ENCODE measurements at regions not wholly inside any gene's neighbourhood (a gene's known extent, or its start where the extent isn't known, plus 50 kb on each side); places are given as distances from the start of the nearest gene placed in this dataset.

DNA sequence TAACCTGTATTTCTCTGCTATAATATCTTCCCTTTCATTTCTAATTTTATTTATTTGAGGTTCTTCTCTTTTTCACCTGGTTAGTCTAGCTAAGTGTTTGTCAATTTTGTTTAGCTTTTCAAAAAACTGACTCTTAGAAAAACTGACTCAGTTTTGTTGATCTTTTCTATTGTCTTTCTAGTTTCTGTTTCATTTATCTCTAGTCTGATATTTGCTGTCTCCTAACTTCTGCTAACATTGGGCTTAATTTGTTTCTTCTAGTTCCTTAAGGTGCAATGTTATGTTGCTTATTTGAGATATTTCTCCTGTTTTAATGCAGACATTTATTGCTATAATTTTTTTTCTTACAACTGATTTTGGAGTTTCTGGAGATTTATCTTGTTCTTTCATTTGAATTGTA, 1011.0 kb downstream of the EPHA7 start:
- Histone ChIP-seq H3K4me3 (replicated peaks in 1 of 3; ENCODE audit: low read depth in 2 of 3, low read length in 3 of 3) (no peak overlapping the region), H3K27ac (ENCODE audit: low read depth in 1 of 2, low read length in 2 of 2) (no peak overlapping the region), H3K4me1 (ENCODE audit: control insufficient read depth in 1 of 2, insufficient read depth in 2 of 2, low read length in 2 of 2) (no peaks in the 10 kb centered on the region), H3K79me2 (ENCODE audit: insufficient read depth, low read length) (no peaks in the 10 kb centered on the region), H3K9ac (ENCODE audit: insufficient read depth, low read length, poor library complexity, severe bottlenecking) (no peak overlapping the region), H3K4me2 (replicated peaks; ENCODE audit: extremely low read depth, low read length, poor library complexity, severe bottlenecking) (no peak overlapping the region), H3K27me3 (ENCODE audit: control insufficient read depth in 2 of 2, insufficient read depth in 2 of 2, low read length in 2 of 2) (no peaks in the 10 kb centered on the region), H3K9me3 (replicated peaks in 1 of 2; ENCODE audit: control insufficient read depth in 1 of 2, insufficient read depth in 1 of 2, low read length in 2 of 2) (peaks cover 0 to 10% of the 10 kb centered on the region in 2 donors), H2AFZ (ENCODE audit: insufficient read depth, low read depth, low read length, poor library complexity, severe bottlenecking) (no peak overlapping the region), H3K36me3 (replicated peaks in 1 of 2; ENCODE audit: control insufficient read depth in 1 of 2, insufficient read depth in 2 of 2, low read length in 2 of 2) (no peaks in the 10 kb centered on the region), H4K20me1 (ENCODE audit: insufficient read depth, low read length) (no peaks in the 10 kb centered on the region)
- no peak overlapping the region for H3K4me3 Mint-ChIP-seq
- H3K9me3 Mint-ChIP-seq: peaks cover 0 to 8% (median 1%) of the 10 kb centered on the region in 7 donors
- TF ChIP-seq, protein P1, sequence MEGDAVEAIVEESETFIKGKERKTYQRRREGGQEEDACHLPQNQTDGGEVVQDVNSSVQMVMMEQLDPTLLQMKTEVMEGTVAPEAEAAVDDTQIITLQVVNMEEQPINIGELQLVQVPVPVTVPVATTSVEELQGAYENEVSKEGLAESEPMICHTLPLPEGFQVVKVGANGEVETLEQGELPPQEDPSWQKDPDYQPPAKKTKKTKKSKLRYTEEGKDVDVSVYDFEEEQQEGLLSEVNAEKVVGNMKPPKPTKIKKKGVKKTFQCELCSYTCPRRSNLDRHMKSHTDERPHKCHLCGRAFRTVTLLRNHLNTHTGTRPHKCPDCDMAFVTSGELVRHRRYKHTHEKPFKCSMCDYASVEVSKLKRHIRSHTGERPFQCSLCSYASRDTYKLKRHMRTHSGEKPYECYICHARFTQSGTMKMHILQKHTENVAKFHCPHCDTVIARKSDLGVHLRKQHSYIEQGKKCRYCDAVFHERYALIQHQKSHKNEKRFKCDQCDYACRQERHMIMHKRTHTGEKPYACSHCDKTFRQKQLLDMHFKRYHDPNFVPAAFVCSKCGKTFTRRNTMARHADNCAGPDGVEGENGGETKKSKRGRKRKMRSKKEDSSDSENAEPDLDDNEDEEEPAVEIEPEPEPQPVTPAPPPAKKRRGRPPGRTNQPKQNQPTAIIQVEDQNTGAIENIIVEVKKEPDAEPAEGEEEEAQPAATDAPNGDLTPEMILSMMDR (IDR thresholded peaks at IDR 0.05): no peak
- no peaks in the 10 kb centered on the region for H3K36me3 Mint-ChIP-seq
- no peak for DNase-seq
- H3K27ac Mint-ChIP-seq: no peak overlapping the region
- peaks cover 0 to 2% (median 0%) of the 10 kb centered on the region in 3 donors for H3K27me3 Mint-ChIP-seq (ENCODE audit: low read depth in 3 of 3)
- intact Hi-C loops (cut with micrococcal nuclease): no loop called here
- H3K4me1 Mint-ChIP-seq: no peaks in the 10 kb centered on the region

DNA sequence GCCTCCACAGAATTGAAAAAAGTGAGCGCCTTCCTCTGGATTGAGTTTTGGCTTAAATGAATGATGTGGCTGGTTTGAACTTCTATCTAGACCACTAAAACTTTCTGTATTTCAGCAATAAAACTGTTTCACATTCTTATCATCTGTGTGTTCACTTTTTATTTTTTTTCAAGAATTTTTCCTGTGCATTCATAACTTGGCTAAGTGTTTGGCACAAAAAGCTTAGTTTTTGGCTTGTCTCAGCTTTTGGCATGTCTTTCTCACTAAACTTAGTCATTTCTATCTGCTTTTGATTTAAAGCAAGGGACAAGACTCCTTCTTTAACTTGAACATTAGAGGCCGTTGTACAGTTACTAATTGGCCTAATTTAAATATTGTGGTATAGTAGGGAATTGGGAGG, 1015.1 kb downstream of the EPHA7 start:
- H3K36me3 Mint-ChIP-seq: no peaks in the 10 kb centered on the region
- Histone ChIP-seq H3K79me2 (ENCODE audit: insufficient read depth, low read length) (no peaks in the 10 kb centered on the region), H3K4me2 (replicated peaks; ENCODE audit: extremely low read depth, low read length, poor library complexity, severe bottlenecking) (no peak overlapping the region), H3K9me3 (replicated peaks in 1 of 2; ENCODE audit: control insufficient read depth in 1 of 2, insufficient read depth in 1 of 2, low read length in 2 of 2) (peaks cover 0 to 4% of the 10 kb centered on the region in 2 donors), H3K27ac (ENCODE audit: low read depth in 1 of 2, low read length in 2 of 2) (no peak overlapping the region), H3K9ac (ENCODE audit: insufficient read depth, low read length, poor library complexity, severe bottlenecking) (no peak overlapping the region), H3K4me1 (ENCODE audit: control insufficient read depth in 1 of 2, insufficient read depth in 2 of 2, low read length in 2 of 2) (no peaks in the 10 kb centered on the region), H3K4me3 (replicated peaks in 1 of 3; ENCODE audit: low read depth in 2 of 3, low read length in 3 of 3) (no peak overlapping the region), H2AFZ (ENCODE audit: insufficient read depth, low read depth, low read length, poor library complexity, severe bottlenecking) (no peak overlapping the region), H3K27me3 (ENCODE audit: control insufficient read depth in 2 of 2, insufficient read depth in 2 of 2, low read length in 2 of 2) (no peaks in the 10 kb centered on the region), H4K20me1 (ENCODE audit: insufficient read depth, low read length) (no peaks in the 10 kb centered on the region), H3K36me3 (replicated peaks in 1 of 2; ENCODE audit: control insufficient read depth in 1 of 2, insufficient read depth in 2 of 2, low read length in 2 of 2) (no peaks in the 10 kb centered on the region)
- H3K4me1 Mint-ChIP-seq: no peaks in the 10 kb centered on the region
- no peak for DNase-seq
- H3K27ac Mint-ChIP-seq: no peak overlapping the region
- intact Hi-C loops (cut with micrococcal nuclease): no loop called here
- H3K9me3 Mint-ChIP-seq: peaks cover 0 to 4% (median 1%) of the 10 kb centered on the region in 7 donors
- H3K4me3 Mint-ChIP-seq: no peak overlapping the region
- WGBS (ENCODE audit: insufficient coverage): no CpG with 5 or more reads among the region's 2 CpGs
- TF ChIP-seq, protein P1 (IDR thresholded peaks at IDR 0.05): no peak
- H3K27me3 Mint-ChIP-seq (ENCODE audit: low read depth in 3 of 3): no peaks in the 10 kb centered on the region
